Activated CD4-positive, CD25-positive, alpha-beta regulatory T cell treated with anti-CD3 and anti-CD28 coated beads, Interleukin-2, amount 50 U/mL, for 24 hours (primary cell): ENCODE measurements at regions not wholly inside any gene's neighbourhood (a gene's known extent, or its start where the extent isn't known, plus 50 kb on each side); places are given as distances from the start of the nearest gene placed in this dataset.
"Not testable (repeated sequence)": the region's sequence is repeated elsewhere in the genome, so short reads cannot be mapped to it uniquely, and the experiment has no call there.

Experiments
- ATAC-seq, 2 donors: fragments of 150-1000 bp; cut with Tn5 transposase; one replicate each; pipeline ENCODE4 v1.10.0; 2021; ENCODE audit warnings: mild to moderate bottlenecking in 1 of 2, moderate library complexity in 1 of 2

GRCh38 chr15:67920524-67921240, 80.8 kb upstream of the RNU6-1 start:
- ATAC-seq, result no peak

DNA sequence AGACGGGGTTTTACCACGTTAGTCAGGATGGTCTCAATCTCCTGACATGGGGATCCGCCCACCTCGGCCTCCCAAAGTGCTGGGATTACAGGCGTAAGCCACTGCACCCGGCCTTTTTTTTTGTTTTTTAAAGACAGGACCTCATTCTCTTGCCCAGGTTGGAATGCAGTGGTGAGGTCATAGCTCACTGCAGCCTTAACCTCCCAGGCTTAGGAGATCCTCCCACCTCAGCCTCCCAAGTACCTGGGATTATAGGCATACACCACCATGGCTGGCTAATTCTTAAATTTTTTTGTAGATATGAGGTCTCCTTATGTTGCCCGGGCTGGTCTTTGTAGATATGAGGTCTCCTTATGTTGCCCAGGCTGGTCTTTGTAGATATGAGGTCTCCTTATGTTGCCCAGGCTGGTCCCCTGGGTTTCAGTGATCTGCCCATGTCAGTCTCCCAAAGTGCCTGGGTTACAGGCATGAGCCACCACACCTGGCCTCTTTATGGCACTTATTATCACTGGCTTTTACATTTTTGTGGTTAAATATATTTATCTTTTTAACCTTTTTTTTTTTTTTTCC, 82.3 kb upstream of the RNU6-1 start:
- no peak for ATAC-seq

DNA sequence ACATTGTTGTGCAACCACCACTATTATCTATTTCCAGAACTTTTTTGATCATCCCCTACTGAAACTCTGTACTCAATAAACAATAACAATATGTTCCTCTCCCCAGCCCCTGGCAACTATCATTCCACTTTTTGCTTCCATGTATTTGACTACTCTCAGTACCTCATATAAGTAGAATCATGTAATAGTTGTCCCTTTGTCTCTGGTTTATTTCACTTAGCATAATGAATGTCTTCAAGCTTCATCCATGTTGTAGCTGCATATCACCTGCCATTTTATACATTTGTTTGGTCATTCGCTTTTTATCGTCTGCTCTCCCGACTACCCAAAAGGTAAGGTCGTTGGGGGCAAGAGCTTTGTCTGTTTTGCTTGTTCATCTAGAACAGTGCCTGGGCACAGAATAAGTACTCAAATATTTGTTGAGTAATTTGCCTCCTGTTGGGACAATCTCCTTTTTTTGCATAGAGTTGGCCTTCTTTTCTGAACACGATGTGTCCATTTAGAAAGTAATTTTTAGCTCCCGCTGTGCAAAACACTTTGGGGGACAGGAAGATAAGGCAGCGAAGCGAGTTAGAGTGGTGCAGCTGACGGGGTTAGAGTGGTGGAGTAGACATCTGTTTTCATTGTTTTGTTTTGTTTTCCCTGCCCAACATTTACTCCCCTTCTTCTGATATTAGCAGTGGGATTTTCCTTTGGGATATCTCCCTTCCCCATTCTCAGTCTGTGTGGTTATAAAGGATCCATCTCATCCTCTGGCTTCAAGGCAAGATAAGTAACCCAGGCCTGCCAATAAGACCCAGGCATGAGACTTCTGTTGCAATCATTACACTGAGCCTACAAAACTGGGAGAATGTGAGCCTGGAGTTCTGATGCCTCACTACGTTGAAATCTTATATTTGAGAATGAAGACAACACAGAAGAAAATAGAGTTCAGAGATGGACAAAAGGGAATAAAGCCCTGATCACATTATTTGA, 83.4 kb upstream of the RNU6-1 start:
- no peak for ATAC-seq

- ATAC-seq, result no peak
These were observed 84.6 kb upstream of the RNU6-1 start for GRCh38 chr15:67924359-67924974.

GRCh38 chr15:67925182-67925581, 85.3 kb upstream of the RNU6-1 start:
- no peak for ATAC-seq

DNA sequence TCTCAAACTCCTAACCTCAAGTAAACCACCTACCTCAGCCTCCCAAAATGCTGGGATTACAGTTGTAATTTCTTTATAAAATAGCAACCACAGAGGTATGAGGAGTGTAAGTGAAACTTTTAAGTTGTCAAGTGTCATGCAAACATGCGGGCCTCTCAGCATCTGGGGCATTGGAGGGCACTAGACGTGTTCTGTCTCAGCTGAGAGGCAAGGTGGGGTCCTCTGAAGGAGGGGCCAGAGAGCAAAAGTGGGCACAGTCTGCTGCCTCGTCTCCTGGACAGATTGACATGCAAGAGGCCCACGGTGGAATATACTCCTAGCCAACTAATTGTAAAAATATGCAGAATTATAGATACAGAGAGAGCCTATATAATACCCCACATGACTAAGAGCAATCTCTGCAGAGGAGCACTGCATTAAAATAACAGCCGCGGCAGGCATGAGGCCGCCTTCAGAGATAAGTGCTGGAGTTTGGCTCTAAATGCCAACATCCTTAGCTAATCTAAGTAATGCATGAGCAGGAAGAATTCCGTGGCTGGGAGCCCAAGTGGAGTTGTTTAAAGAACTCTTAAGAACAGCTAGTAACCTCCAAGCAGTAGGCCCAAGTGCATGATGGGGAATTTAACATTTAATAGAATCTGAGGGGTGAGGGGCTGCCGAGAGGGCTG, 87.8 kb upstream of the RNU6-1 start:
- no peak for ATAC-seq

- no peak for ATAC-seq
These were observed 88.8 kb upstream of the RNU6-1 start for GRCh38 chr15:67928666-67929065.

DNA sequence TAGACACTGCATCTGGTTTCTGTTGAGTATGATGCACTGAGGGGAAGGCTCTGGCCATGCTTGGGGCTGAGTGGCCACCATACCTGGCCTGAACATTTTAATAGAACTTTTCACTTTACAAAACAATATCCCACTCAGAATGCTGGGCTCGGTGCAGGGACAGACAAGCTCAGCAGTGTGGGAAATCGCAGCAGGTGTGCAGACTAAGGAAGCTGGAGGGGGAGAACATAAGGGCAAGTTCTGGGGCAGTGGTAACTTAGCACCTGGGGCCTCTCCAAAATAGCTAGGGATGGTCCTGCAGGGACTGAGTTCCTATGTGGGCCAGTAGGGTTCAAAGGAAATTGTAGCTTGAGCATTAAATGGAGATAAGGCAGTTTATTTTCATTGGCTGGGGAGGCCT, 90.9 kb upstream of the RNU6-1 start:
- ATAC-seq, result no peak

DNA sequence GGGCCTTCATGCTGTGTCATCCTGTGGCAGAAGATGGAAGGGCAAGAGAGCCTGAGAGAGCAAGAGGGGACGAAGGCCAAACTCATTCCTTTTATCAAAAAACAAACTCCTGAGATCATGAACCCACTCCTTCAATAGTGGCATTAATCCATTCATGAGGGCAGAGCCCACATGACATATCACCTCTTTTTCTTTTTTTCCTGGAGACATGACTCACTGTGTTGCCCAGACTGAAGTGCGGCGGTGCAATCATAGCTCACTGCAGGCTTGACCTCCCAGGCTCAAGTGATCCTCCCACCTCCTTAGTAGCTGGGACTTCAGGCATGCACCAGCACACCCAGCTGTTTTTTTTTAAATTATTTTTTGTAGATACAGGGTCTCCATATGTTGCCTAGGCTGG, 92.0 kb upstream of the RNU6-1 start:
- ATAC-seq, result no peak

GRCh38 chr15:67934126-67934525, 94.3 kb upstream of the RNU6-1 start:
- not testable (repeated sequence) for ATAC-seq

DNA sequence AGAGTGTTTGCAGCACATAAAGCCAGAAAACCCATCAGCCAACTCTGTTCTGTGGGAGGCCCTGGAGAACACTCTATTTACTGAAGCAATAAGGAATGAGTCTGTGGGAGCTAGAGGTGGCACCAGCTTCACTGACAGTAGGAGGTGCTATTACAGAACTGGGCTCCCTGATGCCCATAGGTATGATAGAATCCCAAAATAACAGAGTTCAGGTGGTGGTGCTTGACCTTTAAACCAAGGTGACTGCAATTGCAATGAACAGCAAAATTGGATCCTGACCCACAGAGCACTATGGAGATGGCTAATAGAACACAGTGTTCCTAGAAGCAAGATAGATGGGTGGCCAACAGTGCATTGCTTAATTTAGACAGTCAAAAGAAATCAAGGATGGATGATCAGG, 95.4 kb upstream of the RNU6-1 start:
- no peak for ATAC-seq

GRCh38 chr15:67936258-67936657, 96.4 kb upstream of the RNU6-1 start:
- ATAC-seq, result no peak

- ATAC-seq, result no peak
These were observed 97.4 kb upstream of the RNU6-1 start for GRCh38 chr15:67937153-67937761.

GRCh38 chr15:67939179-67939578, 99.3 kb upstream of the RNU6-1 start:
- not testable (repeated sequence) for ATAC-seq

DNA sequence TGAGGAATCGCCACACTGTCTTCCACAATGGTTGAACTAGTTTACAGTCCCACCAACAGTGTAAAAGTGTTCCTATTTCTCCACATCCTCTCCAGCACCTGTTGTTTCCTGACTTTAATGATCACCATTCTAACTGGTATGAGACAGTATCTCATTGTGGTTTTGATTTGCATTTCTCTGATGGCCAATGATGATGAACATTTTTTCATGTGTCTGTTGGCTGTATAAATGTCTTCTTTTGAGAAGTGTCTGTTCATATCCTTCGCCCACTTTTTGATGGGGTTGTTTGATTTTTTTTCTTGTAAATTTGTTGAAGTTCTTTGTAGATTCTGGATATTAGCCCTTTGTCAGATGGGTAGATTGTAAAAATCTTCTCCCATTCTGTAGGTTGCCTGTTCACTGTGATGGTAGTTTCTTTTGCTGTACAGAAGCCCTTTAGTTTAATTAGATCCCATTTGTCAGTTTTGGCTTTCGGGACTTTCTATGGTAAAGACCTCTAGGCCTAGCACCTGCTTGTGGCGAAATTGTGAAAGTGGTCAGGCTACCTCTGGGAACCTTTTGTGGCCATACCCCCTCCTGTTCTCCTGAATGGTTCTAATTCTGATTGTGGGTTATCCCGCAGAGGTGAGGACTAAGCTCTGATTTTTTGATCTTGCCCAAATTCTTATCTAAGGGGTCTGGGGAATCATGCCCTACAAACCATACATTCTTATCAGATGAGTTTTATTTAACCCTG, 99.9 kb upstream of the RNU6-1 start:
- not testable (repeated sequence) for ATAC-seq

DNA sequence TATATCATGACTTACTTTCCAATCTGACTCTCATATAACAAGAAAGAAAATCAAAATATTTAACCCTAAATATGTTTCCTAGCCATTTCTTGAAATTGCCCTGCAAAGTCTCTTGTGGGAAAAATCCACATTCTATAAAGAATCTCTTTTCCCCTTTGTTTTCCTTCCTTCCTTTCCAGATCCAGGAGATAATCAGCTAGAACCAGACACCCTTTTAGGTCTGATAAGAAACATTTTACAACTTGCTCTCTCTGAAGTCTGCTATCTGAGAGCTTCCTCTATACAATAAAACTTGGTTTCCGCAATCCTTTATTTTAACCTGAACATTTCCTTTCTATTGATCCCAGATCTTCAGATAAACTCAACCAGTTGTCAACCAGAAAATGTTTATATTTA, 100.5 kb upstream of the RNU6-1 start:
- no peak for ATAC-seq

- ATAC-seq, result no peak
These were observed 101.9 kb upstream of the RNU6-1 start for GRCh38 chr15:67941648-67942310.

DNA sequence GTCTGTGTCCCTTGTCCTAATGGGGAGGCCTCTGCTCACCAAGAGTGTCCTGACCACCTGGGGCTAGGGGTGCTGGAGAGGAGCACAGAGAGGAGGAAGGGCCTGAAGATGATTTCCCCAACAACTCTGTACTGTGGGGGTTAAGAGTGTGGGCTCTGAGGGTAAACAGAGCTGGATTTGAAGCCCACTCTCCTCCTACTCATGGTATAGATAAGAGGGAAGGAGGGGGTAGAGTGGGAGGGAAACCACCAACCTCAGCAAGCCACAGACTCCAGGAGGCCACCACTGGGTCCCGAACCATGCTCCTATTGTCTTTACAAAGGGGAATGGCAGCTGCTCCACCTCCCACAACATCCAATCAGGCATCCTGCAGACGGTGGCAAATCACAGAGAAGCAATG, 103.6 kb upstream of the RNU6-1 start:
- ATAC-seq, result no peak

- no peak for ATAC-seq
These were observed 104.3 kb upstream of the RNU6-1 start for GRCh38 chr15:67944010-67944641.

- no peak for ATAC-seq
These were observed 105.3 kb upstream of the RNU6-1 start for GRCh38 chr15:67945131-67945530.
